Muscle of back (tissue), 3 donors: ENCODE measurements at regions not wholly inside any gene's neighbourhood (a gene's known extent, or its start where the extent isn't known, plus 50 kb on each side); places are given as distances from the start of the nearest gene placed in this dataset.
A peak's percentile ranks its signal among the peaks of the same experiment; 100 is the strongest.
"Not testable (repeated sequence)": the region's sequence is repeated elsewhere in the genome, so short reads cannot be mapped to it uniquely, and the experiment has no call there.

ENCODE experiments used
- DNase-seq, 3 donors: peaks; one replicate each; pipeline versions ENCODE4 v3.0.0 to v3.0.0-alpha.2; 2013

DNA sequence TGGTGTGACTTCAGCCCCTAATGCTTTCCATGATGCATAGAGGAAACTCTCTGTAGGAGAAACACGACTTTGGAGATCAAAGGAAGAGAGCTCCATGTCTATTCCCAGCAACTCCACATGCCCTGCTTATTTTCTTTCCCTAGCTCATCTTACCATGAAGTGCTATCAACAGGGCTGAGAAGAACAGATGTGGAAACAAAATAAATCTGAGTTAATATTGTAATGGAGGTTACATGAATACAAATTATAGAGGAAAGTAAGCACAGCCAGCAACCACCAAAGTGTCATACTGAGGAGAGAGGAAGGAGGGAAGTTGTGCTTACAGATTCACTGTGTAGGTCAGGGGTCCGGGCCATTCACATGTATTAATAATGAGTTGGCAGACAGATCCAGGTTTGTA lies 157.5 kb downstream of the RFPL4B start:
- DNase-seq, result no peak

DNA sequence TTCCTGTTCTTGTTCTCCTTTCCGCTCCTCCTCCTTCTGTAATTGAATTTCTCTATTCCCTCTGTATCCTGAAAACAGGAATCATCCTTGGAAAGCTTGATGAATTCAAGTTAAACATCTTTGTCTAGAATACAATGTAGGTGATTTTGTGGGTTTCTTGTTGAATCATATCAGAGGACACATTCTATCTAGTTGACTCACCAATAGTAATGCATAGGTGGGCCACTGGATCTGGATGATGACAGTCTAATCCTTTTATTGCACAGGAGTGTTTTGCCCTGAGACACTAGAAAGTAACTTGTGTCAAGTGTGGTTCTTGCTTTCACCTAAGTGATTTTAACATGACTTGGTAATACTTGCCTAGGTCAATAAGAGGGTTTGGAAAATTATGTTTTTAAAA lies 164.3 kb downstream of the RFPL4B start:
- no peak for DNase-seq

DNA sequence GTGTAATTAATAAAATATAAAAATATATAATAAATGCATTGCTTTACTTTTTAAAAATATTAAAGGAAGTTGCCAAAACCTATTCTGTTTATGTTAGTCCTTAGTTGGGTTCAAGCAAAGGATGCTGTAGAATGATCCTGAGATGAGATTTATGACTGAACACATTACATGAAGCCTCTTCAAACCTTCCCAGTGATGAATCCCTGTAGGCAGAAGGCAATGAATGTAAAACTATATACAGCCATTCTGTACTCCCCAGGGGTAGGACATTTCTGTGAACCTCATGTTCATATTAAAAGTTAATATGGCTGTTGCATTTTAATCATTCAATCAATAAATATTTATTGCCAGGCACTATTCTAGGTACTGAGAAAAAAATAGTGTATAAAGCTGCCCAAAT lies 166.0 kb downstream of the RFPL4B start:
- no peak for DNase-seq

DNA sequence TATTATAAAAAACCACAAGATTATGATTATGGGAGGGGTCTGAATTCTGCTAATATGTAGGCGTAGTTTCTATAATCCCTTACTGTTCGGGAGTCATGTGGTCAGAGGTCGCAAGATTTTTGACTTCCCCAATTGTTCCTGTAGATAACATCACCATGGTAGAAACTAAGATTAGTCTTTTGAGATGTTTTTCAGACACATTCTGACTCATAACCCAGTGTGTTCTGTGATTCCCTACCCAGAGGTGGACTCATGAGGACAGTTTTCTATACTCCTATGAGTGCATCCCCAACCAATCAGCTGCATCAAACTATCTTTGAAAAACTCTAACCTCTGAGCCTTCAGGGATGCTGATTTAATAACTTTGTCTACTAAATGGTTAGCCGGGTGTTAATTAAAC lies 175.5 kb downstream of the RFPL4B start:
- no peak for DNase-seq

DNA sequence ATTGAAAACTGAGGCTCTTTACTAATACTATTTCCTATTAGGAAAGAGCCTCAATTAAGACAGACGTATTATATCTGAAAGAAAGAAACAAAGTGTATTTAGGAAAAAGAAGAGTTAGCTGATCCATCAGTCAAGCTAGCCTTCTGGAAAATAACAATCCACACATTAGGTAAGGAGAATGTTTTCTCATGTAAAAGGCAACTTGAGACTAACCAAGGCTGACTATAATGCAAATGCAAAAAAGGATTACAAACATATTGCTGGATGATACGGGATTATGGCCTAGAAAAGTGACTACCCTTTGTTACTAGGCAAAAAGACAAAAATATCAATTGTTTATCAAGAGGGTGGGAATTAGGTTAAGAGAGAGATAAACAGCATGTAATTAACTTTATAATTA lies 176.9 kb downstream of the RFPL4B start:
- DNase-seq, result no peak

DNA sequence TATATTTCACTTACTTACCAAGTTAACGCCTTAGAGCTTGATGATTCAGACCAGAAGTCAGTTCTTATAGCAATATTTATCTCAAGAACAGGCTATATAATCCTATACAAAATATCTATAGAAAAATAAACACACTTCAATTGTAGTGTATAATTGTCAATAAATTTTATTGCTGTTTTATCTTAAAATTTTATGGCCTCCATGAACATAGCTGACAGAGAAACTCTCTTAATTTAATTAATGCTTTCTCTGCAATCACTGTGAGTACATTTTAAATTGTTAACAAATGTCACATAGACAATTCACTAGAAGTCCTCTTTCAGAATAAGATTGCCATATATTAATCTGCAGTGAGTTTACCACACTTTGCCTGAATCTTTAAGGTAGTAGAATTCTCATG lies 178.6 kb downstream of the RFPL4B start:
- no peak for DNase-seq

DNA sequence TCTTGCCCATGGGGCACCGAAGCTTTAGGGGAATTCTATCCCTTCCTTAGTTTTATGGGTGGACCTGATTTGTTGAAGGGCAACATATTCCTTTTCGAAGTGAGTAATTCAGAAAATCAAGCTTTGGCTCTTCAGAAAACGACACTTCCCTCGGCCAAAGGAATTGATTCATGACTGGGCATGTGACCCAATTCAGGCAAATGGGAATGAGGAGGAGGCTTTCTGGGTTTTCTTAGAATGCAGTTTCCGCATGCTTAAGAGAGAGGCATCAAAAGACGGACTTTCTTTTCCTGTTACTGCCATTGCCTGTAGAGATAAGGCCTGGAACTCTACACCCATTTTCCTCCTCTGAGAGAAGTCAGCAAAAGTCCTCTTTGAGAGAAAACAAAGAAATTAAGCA lies 179.5 kb downstream of the RFPL4B start:
- DNase-seq, result no peak

DNA sequence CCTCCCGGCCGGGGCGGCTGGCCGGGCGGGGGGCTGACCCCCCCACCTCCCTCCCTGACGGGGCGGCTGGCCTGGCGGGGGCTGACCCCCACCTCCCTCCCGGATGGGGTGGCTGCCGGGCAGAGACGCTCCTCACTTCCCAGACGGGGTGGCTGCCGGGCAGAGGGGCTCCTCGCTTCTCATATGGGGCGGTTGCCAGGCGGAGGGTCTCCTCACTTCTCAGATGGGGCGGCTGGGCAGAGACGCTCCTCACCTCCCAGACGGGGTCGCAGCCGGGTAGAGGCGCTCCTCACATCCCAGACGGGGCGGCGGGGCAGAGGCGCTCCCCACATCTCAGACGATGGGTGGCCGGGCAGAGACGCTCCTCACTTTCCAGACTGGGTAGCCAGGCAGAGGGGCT lies 181.2 kb downstream of the RFPL4B start:
- DNase-seq, result not testable (repeated sequence)

DNA sequence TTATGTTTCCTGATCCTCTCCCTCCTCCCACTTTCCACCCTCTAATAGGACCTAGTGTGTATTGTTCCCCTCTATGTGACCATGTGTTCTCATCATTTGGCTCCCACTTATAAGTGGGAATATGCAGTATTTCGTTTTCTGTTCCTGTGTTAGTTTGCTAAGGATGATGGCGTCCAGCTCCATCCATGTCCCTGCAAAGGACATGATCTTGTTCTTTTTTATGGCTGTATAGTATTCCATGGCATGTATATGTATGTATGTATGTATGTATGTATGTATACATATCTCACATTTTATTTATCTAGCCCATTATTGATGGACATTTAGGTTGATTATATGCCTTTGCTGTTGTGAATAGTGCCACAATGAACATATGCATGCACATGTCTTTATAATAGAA lies 188.7 kb downstream of the RFPL4B start:
- DNase-seq, result no peak

DNA sequence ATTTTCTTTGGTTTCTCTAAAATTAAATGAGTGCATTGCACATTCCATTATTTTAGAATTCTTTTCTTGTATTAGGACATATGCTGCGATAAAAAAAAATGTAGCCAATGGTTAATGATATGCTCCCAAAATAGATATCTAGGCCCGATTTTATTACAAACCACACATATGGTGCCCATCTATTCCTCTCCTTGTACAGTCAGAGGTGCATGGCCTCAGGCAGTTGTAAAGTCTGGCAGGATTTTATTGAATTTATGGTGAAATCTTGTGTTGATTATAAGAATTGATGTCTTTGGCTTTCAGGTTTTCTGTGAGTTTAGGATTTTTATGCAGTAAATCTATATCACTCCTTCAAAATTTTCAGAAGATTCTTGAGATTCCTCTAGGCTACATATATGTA lies 192.2 kb downstream of the RFPL4B start:
- DNase-seq, result no peak

DNA sequence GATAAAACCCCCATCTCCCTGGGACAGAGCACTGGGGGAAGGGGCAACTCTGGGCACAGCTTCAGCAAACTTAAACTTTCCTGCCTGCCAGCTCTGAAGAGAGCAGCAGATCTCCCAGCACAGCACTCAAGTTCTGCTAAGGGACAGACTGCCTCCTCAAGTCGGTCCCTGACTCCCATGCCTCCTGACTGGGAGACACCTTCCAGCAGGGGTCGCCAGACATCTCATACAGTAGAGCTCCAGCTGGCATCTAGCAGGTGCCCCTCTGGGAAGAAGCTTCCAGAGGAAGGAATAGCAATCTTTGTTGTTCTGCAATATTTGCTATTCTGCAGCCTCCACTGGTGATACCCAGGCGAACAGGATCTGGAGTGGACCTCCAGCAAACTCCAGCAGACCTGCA lies 194.7 kb downstream of the RFPL4B start:
- DNase-seq, result not testable (repeated sequence)

DNA sequence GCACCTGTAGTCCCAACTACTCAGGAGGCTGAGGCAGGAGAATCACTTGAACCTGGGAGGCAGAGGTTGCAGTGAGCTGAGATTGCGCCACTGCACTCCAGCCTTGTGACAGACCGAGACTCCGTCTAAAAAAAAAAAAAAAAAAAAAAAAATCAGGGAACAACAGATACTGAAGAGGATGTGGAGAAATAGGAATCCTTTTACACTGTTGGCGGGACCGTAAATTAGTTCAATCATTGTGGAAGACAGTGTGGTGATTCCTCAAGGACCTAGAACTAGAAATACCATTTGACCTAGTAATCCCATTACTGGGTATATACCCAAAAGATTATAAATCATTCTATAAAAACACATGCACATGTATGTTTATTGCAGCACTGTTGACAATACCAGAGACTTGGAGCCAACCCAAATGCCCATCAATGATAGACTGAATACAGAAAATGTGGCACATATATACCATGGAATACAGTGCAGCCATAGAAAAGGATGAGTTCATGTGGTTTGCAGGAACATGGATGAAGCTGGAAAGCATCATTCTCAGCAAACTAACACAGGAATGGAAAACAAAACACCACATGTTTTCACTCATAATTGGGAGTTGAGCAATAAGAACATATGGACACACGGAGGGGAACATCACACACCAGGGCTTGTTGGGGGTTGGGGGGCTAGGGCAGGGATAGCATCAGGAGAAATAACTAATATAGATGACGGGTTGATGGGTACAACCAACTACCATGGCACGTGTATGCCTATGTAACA lies 200.4 kb downstream of the RFPL4B start:
- not testable (repeated sequence) for DNase-seq

DNA sequence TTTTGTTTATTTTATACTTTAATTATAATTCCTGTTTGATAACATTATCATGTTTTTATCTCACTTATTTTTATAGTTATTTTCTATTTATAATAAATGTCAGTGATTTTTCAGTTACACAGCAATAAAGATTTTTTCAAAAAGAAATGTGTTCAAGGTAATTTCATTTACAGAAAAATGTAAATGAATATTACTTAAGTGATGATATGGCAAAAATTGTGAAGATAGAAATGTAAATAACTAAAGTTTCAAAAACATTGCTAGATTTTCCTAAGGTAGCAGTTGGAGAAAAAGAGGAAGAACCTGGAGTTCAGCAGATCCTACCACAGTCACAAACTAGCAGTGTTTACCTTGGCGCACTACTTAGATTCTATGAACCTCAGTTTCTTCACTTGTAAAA lies 202.6 kb downstream of the RFPL4B start:
- DNase-seq, result no peak

DNA sequence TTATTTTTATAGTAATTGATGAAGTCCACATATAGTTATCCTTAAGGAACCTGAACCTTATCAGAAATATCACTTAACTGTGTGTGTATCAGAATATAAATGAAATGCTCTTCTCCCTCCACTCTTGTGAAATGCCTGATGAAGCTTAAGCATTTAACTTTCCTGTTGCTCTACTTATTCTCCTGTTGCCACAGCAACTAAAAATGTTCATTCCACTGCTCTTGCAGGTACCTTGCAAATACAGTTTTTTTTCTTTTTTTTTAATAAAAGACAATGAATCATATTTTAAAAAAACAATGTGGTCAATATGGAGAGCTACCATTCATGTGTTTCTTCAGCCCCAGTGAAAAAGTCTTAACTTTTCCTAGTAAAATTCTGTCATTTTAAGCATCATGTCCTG lies 210.3 kb downstream of the RFPL4B start:
- no peak for DNase-seq

DNA sequence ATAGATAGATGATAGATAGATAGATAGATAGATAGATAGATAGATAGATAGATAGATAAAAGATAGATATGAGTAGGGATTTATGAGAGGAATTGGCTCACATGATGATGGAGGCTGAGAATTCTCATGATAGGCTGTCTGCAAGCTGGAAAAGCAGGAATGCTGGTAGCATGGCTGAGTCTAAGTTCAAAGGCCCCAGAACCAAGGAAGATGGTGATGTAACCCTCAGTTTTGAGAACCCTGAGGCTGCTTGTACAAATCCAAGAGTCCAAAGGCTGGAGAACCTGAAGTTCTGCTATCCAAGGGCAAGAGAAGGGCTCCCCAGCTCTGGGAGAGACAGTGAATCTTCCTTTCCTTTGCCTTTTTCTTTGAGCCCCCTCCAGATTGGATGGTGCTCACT lies 210.8 kb downstream of the RFPL4B start:
- DNase-seq, result no peak

DNA sequence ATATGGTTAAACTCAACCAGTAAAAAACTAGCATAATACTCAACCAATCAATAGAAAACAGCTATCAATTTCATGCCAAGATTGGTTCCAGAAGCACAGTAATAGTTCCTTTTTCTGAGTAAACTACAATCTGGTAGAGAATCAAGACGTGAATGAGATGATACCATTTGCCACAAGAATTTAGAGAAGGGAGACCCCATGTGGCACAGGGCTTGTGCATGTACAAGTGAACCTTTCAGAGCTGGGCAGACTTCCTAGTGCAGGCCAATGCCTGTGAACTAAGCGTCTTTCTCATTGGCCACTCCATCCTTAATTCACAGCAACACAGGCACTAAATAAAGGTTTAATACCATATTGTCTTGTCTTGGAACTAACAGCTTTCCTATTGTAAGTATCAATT lies 213.5 kb downstream of the RFPL4B start:
- no peak for DNase-seq

DNA sequence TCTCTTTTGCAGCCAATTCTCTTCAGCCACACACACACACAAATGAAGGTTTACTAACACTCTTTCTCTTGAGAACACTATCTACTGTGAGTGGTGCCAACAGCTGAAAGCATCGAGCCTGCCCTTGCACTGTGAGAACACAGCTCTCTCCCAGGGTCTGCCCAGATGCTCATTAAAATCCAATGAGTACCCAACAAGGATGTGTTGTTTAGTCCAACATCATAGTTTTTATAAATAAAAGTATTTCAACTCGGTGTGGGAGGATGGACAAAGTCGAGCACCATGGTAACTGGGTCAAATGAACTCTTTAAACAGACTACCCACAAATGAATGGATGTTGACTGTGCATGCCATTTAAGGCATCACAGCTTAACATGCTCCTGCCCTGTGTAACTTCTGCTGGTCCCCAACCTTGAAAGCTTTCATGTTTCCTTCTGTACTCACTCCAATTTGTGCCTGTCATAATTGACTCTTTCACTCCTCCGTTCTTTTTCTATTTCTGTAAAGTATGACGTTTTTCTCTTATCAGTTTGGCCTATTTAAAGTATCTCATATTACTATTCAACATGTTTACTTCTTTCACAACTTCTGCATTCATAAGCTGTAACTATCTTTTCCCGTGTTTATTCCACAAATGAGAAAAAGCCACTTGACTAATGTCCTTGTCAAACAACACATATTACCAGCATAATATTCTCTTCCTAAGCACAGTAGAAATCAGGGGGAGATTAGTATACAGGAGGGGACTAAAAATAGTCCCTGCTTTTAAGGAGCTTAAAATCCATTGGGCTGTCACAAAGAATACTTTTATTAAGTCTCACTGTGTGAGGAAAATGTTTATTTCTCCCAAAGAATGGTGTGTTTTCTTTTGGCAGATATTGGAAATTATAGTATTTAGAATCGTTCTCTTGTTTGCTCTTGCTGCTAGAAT lies 215.4 kb downstream of the RFPL4B start:
- peak in 2 of 3 donors; percentile 26 to 72 for DNase-seq

DNA sequence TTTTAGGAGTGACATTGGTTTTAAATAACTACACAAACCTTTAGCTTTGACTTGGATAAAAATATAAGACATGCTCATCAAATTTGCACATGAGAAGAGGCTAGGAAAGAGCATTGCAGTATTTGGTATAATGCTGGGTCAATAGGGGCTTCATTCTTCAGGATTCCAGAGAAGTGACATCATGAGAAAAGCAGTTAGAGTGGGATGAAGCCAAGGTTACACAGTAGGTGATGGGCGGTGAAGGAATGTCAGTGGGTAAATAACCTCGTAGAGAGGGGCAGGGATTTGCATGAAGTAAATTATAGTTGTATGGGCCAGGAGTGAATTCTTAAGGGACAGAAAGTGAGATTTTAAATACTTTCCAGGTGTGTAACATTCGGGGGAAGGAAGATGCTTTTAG lies 216.2 kb downstream of the RFPL4B start:
- peak; percentile 20 to 69 (median 47) for DNase-seq

DNA sequence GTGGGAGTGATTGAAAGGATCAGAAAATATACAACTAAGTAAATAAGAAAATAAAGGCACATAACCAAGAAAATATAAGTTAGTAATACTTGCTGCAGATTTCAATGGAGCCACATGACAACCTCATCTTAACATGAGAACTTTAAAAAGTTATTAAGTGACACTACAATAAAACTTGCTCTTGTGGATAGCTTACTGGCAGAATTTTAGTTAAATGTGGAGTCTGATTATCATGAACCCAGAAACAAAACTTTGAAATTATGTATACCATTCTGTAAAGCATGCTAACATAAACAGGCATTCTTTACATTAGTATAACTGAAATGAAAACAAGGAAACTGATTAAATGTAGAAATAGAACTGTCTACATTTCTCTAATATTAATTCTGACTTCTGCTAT lies 220.9 kb downstream of the RFPL4B start:
- no peak for DNase-seq

DNA sequence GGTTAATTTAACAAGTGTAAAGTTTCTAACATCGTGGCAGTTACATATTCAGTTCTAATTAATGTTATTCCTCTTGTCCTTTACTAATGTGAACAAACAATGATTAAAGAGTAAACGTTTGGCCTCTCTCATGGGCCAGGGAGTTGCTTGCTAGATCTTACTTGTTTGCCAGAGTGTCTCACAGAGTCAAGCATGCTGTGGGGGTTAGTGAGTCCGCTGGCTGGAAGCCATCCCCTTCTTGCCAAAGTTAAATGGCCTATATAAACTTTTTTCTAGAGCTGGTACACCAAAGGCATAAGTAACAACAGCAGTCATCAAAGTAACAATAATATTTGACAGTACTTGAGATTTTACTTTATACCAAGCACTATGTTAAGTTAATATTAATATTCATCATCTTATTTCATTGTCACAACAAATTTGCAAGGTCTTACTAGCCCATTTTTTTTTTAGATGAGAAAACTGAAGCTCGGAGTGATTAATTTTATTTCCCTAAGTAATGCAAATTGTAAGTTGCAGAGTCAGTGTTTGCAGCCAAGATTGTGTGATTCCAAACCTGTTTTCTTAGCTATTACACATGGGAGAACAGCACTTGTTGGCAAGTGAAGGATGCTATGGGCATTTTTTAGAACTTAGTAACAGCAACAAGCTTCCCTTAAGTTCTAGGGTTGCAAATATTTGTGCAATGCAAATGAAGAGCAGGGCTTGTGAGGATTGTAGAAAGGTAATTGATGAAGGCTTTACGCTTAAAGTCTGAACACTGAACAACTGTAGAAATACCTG lies 224.5 kb downstream of the RFPL4B start:
- DNase-seq, result peak in 2 of 3 donors; percentile 22 to 54

DNA sequence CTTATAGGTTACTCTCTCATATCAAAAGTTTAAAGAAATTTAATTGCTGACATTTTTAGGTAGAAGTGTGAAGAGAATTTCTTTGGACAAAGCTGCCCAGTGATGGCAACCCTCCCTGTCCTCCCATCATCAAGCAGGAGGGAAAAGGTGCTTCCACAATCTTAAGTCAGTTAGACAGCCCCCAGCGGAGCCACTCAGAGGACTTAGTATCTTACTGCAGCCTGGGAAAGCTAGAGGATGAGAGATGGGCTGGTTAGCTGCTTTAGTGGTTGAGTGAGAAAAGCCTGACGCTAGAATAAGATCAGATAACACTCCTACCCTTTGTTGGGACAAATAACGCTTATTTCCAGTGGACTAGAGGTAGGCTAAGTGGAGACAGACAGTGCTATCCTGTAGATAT lies 227.1 kb downstream of the RFPL4B start:
- no peak for DNase-seq

DNA sequence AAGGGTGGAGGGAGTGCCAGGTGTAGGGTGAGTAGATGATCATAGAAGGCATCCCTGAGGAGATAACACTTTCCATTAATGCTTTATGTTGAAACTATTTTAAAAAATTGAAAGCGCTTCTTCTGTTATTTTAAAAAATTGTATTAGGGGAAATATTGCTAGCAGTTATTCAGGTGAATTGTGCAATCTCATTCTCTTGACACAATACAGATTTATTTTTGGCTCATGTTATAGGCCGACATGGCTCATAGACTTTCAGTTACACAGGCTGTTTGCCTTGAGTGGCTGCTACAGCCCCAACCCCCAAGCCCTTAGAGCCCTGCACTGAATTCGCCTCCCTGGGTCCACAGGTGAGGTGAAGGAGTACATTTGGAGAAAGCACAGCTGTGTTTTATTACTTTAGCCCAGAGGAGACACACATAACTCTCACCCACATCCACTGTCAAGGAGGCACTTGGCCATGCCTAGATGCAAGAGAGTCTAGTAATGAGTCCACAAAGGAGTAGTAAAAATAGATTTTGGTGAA lies 228.2 kb downstream of the RFPL4B start:
- no peak for DNase-seq
